Muscle of arm (tissue), 1 donor: ENCODE measurements at regions not wholly inside any gene's neighbourhood (a gene's known extent, or its start where the extent isn't known, plus 50 kb on each side); places are given as distances from the start of the nearest gene placed in this dataset.
A peak's percentile ranks its signal among the peaks of the same experiment; 100 is the strongest.

Experiments
- DNase-seq: peaks from one replicate; pipeline ENCODE4 v3.0.0-alpha.2; 2013

- DNase-seq = no peak
Measured at GRCh38 chr11:20250644-20251247, 90.5 kb upstream of the DBX1 start.

- DNase-seq = no peak
Measured at GRCh38 chr11:20249796-20250195, 89.5 kb upstream of the DBX1 start.

- no peak for DNase-seq
Measured at GRCh38 chr11:20249378-20249777, 89.1 kb upstream of the DBX1 start.

GRCh38 chr11:20248871-20249270 lies 88.6 kb upstream of the DBX1 start:
- DNase-seq = no peak

GRCh38 chr11:20248121-20248772 lies 88.0 kb upstream of the DBX1 start:
- DNase-seq = no peak

- DNase-seq = no peak
Measured at GRCh38 chr11:20247591-20248007, 87.3 kb upstream of the DBX1 start.

GRCh38 chr11:20243974-20244373 lies 83.7 kb upstream of the DBX1 start:
- no peak for DNase-seq

- DNase-seq = no peak
Measured at GRCh38 chr11:20238712-20239111, 78.4 kb upstream of the DBX1 start.

GRCh38 chr11:20235164-20235563 lies 74.9 kb upstream of the DBX1 start:
- DNase-seq = no peak

- no peak for DNase-seq
Measured at GRCh38 chr11:20227631-20228030, 67.4 kb upstream of the DBX1 start.

GRCh38 chr11:20226933-20227332 lies 66.7 kb upstream of the DBX1 start:
- peak; percentile 31 for DNase-seq

- no peak for DNase-seq
Measured at GRCh38 chr11:20221566-20221965, 61.3 kb upstream of the DBX1 start.

- DNase-seq = no peak
Measured at GRCh38 chr11:20213790-20214189, 53.5 kb upstream of the DBX1 start.

- DNase-seq = no peak
Measured at GRCh38 chr11:20211691-20212090, 51.4 kb upstream of the DBX1 start.
